ENCODE measurements at regions not wholly inside any gene's neighbourhood (a gene's known extent, or its start where the extent isn't known, plus 50 kb on each side); places are given as distances from the start of the nearest gene placed in this dataset.
A peak's percentile ranks its signal among the peaks of the same experiment; 100 is the strongest.

- peak in 2 of 56 donors; percentile 1 to 3 for DNase-seq
These were observed 693.3 kb upstream of the KLHL29 start for GRCh38 chr2:22691666-22692065.

GRCh38 chr2:22692746-22693145 lies 692.2 kb upstream of the KLHL29 start:
- DNase-seq, result no peak

DNA sequence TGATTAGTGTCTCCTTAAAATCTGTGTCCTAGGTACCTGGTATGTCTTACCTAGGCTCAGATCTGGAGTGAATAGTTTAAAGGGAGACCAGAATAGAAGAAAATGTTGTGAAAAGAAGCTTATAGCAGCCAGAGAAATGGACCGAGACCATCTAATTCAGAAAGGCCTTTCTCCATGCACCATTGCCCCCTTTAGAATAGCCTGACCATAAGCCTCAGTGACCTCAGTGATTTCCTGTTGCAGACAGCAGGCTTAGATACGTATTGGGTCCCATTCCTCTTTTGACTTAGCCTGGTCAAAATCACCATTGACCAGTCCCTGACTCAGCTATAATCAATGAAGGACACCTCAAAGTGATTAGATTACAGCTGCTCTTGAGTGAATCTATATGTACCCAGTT lies 690.7 kb upstream of the KLHL29 start:
- no peak for DNase-seq

DNA sequence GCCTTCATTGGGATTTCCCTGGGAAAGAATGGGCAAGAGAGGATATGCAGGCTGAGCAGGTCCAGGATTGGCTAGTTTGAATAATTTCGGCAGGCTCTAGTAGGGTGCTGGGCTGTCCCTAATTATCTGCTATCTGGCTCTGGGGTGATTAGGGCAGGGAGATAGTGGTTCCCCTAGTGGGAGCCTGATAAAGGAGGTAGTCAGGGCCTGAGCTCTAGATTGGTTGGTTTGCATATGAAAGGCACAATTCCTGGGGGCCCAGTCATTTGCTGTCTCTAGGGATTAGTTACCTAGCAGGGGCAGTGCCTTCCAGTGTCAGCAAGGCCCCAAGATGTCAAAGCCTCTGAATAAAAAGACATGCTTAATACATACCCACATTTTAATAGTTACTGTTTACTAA lies 690.1 kb upstream of the KLHL29 start:
- no peak for DNase-seq

DNA sequence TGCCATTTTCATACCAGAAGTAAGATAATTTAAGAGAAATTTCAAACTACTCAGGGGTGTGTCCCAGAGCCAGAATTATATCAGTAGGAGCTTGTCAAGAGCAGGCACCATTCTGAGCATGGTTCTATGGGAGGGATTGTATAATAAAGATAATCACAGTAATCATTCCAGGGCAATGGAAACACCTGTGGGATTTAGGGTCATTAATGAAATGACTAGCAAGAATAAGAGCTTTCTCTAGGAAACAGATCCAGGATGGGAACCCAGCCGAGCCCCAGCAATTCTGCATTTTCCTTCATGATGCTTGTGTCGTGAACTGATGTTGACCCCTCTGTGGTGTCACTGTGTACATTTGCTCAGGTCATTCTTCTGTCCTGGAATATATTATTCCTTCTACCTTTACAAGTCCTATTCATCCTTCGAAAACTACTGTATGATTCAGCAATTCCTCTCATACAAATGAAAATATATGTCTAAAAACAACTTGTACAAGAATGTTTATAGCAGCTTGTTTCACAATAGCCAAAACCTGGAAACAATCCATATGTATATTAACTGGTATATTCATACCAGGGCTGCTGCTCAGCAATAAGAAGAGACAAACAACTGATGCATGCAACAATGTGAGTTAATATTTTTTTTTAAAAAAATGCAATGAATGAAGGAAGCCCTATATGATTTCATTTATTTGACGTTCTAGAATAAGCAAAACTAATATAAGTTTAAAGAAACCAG lies 687.8 kb upstream of the KLHL29 start:
- DNase-seq, result no peak

DNA sequence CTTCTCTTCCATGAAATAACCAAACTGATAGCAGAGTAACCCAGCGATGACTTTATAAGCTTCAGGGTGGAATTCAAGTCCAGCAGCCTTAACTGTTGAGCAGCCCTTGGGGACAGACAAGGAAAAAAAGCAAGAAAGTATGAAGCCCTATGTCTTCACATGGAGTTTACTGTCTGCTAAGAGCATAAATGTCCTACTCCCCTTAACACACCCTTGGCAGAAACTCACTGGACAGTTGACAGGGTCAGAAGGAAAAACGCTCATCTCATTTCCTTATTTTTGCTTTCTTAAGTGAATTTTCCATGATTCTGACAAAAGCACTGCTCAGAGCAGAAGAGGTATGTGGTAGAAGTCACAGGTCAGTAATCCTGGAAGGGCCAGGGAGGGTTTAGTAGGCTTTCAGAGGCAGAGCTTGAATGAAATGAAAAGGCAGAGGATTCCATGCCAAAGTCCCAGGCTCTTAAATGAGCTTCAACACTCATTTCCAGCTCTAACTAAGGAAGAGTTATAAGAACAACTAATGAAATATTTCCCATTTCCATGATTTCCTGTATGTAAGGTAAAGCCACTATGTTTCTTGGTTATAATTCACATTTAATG lies 683.3 kb upstream of the KLHL29 start:
- DNase-seq, result no peak

DNA sequence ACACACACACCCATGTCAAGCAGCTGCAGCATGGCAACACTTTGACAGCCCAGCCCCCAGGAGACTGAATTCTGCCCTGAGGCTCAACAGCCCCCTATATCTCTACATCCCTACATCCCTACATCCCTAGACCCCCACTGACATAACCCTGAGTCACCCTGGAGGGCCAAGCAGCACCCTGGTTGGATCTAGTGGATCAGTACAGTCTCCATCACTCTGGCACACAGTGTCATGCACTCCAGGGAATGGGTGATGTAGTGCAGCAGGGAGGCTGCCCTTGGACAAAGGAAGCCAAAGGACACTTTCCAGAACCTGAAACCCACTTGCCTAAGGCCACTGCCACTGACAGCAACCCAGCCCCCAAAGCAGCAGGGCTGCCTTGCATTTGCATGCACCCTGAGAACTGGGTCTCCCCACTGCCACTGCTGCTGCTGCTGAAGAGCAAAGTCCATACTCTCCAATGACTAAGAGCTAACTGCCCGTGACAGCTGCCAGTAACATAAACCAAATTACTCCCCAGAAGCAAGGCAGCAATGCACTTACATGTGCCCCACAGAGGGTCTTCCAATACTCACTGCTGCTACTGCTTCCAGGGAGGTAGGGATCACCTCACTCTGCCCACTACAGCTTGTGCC lies 681.6 kb upstream of the KLHL29 start:
- DNase-seq, result no peak

GRCh38 chr2:22719396-22719795 lies 665.6 kb upstream of the KLHL29 start:
- no peak for DNase-seq

GRCh38 chr2:22729466-22729865 lies 655.5 kb upstream of the KLHL29 start:
- DNase-seq, result no peak

DNA sequence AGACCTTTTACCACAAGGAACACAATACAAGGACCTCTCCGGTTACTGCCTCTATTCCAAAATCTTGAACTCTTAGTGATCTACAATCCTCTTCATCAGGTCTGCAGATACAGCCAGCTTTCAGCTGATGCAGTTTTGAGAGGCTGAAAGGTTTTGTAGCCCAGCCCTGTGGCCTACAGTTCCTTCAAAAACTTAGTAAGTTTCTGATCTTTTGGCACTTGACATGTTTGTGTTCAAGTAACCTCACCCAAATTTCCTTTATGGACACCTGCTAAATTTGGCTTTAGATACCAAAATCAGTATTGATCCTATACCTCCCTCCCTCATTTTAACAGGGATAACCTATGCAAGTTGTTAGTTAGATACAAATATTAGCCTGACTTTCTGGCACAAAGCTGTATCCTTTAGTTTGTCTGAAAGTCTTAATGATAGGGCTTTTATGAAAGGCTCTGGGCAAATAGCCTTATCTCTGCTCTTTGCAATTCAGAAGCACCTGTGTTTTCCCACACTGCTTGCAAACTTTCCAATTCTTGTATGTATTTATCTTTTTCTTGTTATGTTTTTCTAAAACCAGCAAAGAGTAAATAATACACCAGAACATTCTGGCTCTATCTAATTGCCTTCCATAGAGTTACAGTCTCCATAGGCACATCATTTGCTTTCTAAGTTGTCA lies 650.5 kb upstream of the KLHL29 start:
- no peak for DNase-seq

- no peak for DNase-seq
These were observed 647.8 kb upstream of the KLHL29 start for GRCh38 chr2:22737144-22737543.

DNA sequence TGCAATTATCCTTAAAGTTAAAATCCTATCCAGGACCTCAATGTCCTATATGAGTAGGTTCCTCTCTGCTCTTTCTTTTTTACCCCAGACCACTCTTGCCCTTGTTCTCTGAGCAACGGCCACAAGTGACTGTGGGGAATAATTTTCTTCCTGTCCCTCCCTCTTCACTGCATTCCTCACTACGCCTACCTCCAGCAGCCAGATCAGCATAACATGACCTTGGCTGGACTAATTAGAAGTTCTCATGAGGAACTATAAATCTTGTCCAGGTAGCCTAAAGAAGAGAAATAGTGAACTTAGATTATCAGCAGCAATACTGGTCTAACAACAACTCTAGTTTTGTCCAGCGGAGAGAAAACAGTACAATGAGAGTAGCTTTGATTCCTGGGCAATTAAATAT lies 643.8 kb upstream of the KLHL29 start:
- DNase-seq, result no peak

GRCh38 chr2:22748909-22749308 lies 636.1 kb upstream of the KLHL29 start:
- DNase-seq, result no peak

GRCh38 chr2:22753476-22753875 lies 631.5 kb upstream of the KLHL29 start:
- DNase-seq, result no peak

DNA sequence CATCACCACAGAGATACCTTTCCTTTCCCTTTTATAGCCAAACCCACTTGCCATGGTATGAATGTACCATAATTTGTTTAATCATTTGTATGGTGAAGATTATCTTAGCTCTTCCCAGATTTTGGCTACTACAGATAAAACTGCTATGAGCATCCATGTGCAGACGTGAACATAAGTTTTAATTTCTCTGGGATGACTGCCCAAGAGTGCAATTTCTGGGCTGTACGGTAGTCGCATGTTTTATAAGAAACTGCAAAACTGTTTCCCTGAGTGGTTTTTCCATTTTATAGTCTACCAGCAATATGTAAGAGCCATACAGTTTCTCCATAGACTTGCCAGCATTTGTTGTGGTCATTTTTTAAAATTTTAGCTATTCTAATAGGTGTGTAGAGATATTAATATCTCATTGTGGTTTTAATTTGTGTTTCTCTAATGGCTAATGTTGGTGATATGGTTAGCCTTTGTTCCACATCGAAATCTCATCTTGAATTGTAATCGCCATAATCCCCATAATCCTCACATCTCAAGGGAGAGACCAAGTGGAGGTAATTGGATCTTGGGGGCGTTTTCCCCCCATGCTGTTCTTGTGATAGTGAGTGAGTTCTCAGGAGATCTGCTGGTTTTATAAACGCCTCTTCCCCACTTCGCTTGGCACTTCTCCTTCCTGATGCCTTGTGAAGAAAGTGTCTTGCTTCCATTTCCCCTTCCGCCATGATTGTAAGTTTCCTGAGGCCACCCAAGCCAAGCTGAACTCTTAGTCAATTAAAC lies 628.5 kb upstream of the KLHL29 start:
- DNase-seq, result no peak

GRCh38 chr2:22769497-22769896 lies 615.5 kb upstream of the KLHL29 start:
- no peak for DNase-seq

DNA sequence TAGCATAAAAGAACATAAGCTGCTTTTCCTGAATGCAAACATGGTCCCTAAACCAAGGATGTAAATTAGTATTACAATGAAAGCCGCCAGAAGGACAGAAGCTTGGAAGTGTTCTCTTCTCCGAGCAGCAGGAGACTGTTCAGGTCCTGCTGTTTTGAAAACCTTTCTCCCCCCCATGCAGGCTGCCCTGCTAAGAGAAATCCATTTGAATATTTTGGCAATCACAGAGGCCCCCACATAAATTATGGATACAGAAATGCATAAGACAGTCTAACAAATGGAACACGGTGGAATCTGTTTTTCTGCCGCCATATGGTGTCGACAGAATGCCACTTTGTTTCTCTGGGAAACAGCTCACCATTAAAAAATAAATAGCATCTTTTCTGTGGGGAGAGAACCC lies 600.4 kb upstream of the KLHL29 start:
- DNase-seq, result no peak

DNA sequence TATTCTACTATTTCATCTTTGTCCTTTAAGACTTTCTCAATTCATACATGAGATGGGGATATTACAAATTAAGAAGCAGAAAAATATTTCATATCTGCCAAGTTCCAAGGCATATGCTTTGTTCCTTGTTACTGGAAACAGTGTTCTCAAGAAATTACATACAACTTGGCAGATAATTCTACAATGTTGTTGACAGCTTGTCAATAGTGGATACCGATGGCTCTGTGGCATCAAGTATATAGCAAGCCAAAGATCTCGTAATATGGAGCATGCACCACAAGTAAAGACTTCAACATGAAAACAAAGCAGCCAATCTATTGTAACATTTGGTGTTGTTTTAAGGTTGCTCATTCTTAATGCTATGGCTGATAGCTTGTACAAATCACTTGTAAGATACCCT lies 598.2 kb upstream of the KLHL29 start:
- DNase-seq, result no peak

DNA sequence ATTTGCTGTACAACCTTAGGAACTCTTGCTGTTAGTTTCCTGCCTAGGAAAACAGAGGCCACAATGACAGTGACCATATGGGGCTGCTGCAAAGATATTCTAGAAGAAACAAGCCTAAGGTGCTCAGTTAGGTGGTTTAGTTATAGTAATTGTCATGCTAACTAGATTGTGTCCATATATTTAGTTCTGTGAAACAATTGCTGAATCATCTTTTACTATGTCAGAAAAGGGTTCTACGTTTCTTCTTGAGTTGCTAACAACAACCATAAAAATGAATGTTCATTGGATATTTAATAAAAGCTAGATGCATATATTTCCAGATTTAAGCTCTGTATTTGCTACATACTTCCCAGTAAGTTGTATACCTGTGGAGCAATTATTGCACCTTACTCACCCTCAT lies 597.2 kb upstream of the KLHL29 start:
- no peak for DNase-seq

- no peak for DNase-seq
These were observed 596.1 kb upstream of the KLHL29 start for GRCh38 chr2:22788749-22789327.

DNA sequence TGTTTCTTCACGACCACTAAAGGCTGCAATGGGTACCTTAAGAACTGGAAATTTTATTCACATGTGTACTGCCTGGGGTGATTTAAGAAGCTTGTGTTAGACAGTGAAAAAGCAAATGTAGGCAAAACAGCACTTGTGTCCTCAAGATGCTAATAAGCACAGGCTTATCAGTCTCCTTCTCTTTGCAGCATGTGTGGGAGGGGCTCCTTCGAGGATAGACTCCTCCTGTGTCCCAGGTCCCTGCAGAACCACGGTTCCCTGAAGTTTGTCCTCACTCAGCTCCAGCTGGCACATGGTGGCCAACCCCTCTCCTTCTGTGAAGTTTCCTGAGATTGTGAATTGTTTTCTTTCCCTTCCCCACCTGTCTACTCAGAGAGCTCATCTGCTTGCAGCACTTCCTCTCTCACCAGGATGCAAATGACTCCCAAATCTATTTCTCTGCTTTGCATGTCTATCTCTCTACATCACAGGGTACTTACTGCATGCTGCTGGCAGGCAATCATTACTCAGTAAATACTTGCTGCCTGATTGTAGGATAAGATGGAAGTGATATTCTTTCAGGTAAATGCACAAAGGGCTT lies 589.6 kb upstream of the KLHL29 start:
- DNase-seq, result no peak

Measured in nucleus accumbens (tissue), 56 donors.